Endothelial cell of umbilical vein (primary cell): ENCODE measurements at regions not wholly inside any gene's neighbourhood (a gene's known extent, or its start where the extent isn't known, plus 50 kb on each side); places are given as distances from the start of the nearest gene placed in this dataset.

Source experiments
- BruUV-seq: library from RNA; stranded (reverse); fragments of 400-500 nt; replicated peaks from 2 replicates; lab custom pipeline; 2021; lab: Mats Ljungman, UMichigan
- CTCF ChIA-PET: fragments of 300-600, 350-600 bp; sonication (Branson Sonifier 250); formaldehyde crosslinking; loops from one replicate; lab custom pipeline; 2021; ENCODE audit warnings: antibody characterized with exemption, inconsistent platforms; lab: Charles Lee
- POLR2A ChIA-PET: fragments of 300-600, 350-600 bp; sonication (Branson Sonifier 250); formaldehyde crosslinking; loops from one replicate; lab custom pipeline; 2021; ENCODE audit warnings: antibody characterized with exemption, inconsistent platforms; lab: Charles Lee
- DNase-seq: peaks from one replicate; pipeline ENCODE4 v3.0.0-alpha.2; 2011; ENCODE audit warnings: low read depth, low spot score
- FAIRE-seq: peaks from 2 replicates; lab custom pipeline; 2011; peaks lifted over from hg19 to GRCh38; lab: Jason Lieb, UNC
- H2AFZ ChIP-seq: 2 replicates; pipeline ENCODE4 v1.6.0; 2012; ENCODE audit warnings: low read depth, low read length, control low read depth, inconsistent platforms
- H3K27ac ChIP-seq: 2 replicates; pipeline ENCODE4 v1.5.1; 2011; ENCODE audit warnings: low read depth, mild to moderate bottlenecking, control low read depth, low read length, moderate library complexity; ENCODE audit not compliant: insufficient read depth
- H3K27me3 ChIP-seq, 2 experiments: 2 replicates each; pipeline versions ENCODE4 v1.6.0 to v1.6.1; 2011; ENCODE audit warnings: low read length in 2 of 2, mixed read lengths in 1 of 2; ENCODE audit not compliant: control insufficient read depth in 2 of 2, insufficient read depth in 2 of 2
- H3K36me3 ChIP-seq, 2 experiments: 2 replicates in 1 of 2; 3 replicates in 1 of 2; pipeline ENCODE4 v1.5.1; 2011; ENCODE audit warnings: low read length in 2 of 2, mild to moderate bottlenecking in 1 of 2, moderate library complexity in 1 of 2; ENCODE audit not compliant: control insufficient read depth in 2 of 2, insufficient read depth in 2 of 2; ENCODE audit errors: extremely low read depth in 1 of 2
- H3K4me1 ChIP-seq: 3 replicates; pipeline ENCODE4 v1.5.1; 2011; ENCODE audit warnings: mild to moderate bottlenecking, low read length; ENCODE audit not compliant: control insufficient read depth, insufficient read depth; ENCODE audit errors: extremely low read depth
- H3K4me2 ChIP-seq: 2 replicates; pipeline ENCODE4 v1.6.1; 2011; ENCODE audit warnings: low read length, control low read depth, mixed read lengths; ENCODE audit not compliant: insufficient read depth
- H3K4me3 ChIP-seq, 3 experiments: fragments of 200-600 bp in 1 of 3; sonication (generic), shearing (Covaris generic) in 1 of 3; replicated peaks in 1 of 3; 2 replicates each; pipeline ENCODE4 v1.5.1; 2011 to 2016; ENCODE audit warnings: control low read depth in 3 of 3, low read length in 3 of 3, mild to moderate bottlenecking in 2 of 3, inconsistent platforms in 1 of 3, low read depth in 1 of 3, moderate library complexity in 1 of 3; ENCODE audit not compliant: insufficient read depth in 1 of 3
- H3K79me2 ChIP-seq: 2 replicates; pipeline ENCODE4 v1.6.0; 2012; ENCODE audit warnings: low read length, inconsistent platforms; ENCODE audit not compliant: control insufficient read depth, insufficient read depth
- H3K9ac ChIP-seq: replicated peaks from 2 replicates; pipeline ENCODE3; 2011; ENCODE audit warnings: low read length, control low read depth; ENCODE audit not compliant: insufficient read depth; ENCODE audit errors: extremely low read depth
- H3K9me1 ChIP-seq: replicated peaks from 3 replicates; pipeline ENCODE4 v1.6.0; 2011; ENCODE audit warnings: mild to moderate bottlenecking, low read length; ENCODE audit not compliant: control insufficient read depth, insufficient read depth; ENCODE audit errors: extremely low read depth
- H3K9me3 ChIP-seq: replicated peaks from 2 replicates; pipeline ENCODE4 v1.5.1; 2012; ENCODE audit warnings: low read length, inconsistent platforms; ENCODE audit not compliant: control insufficient read depth, insufficient read depth
- H4K20me1 ChIP-seq: replicated peaks from 2 replicates; pipeline ENCODE3; 2011; ENCODE audit warnings: mild to moderate bottlenecking, low read length; ENCODE audit not compliant: control insufficient read depth, insufficient read depth; ENCODE audit errors: extremely low read depth
- EZH2 ChIP-seq: IDR thresholded peaks from 2 replicates; pipeline ENCODE4 v1.6.1; 2012; ENCODE audit warnings: borderline replicate concordance, low read depth, mild to moderate bottlenecking, moderate library complexity, low read length, inconsistent platforms; ENCODE audit not compliant: severe bottlenecking
- FOS ChIP-seq: IDR thresholded peaks from 2 replicates; pipeline ENCODE4 v1.6.1; 2011; ENCODE audit warnings: mild to moderate bottlenecking, low read length, moderate library complexity, borderline replicate concordance; ENCODE audit not compliant: insufficient read depth
- GATA2 ChIP-seq: IDR thresholded peaks from 2 replicates; pipeline ENCODE4 v1.7.0; 2011; ENCODE audit warnings: low read depth, mild to moderate bottlenecking, moderate library complexity, mixed read lengths, low read length; ENCODE audit not compliant: insufficient read length, insufficient read depth
- JUN ChIP-seq: IDR thresholded peaks from 2 replicates; pipeline ENCODE4 v1.6.1; 2011; ENCODE audit warnings: borderline replicate concordance, low read depth; ENCODE audit not compliant: insufficient read length, insufficient read depth
- MAX ChIP-seq: IDR thresholded peaks from 2 replicates; pipeline ENCODE4 v1.6.1; 2011; ENCODE audit not compliant: insufficient read depth, insufficient read length
- MYC ChIP-seq: IDR thresholded peaks from one replicate; pipeline ENCODE4 v1.6.1; 2011; ENCODE audit warnings: mild to moderate bottlenecking, low read depth, low read length
- POLR2A ChIP-seq: IDR thresholded peaks from 2 replicates; pipeline ENCODE4 v1.6.1; 2012; ENCODE audit warnings: low read depth, mild to moderate bottlenecking, control low read depth, low read length
- POLR2AphosphoS5 ChIP-seq: IDR thresholded peaks from 2 replicates; pipeline ENCODE4 v1.6.1; 2012; ENCODE audit warnings: low read depth, mild to moderate bottlenecking, control low read depth, low read length, moderate library complexity; ENCODE audit not compliant: insufficient read depth
- dilution Hi-C: fragments of 300-500 bp; cut with MboI; formaldehyde crosslinking; loops from one replicate; pipeline ENCODE4 v1.15.0; 2019; ENCODE audit warnings: low sequenced_read_pairs; ENCODE audit not compliant: extremely low pct_ligation_motif_present
- intact Hi-C: fragments of 100-400 bp; cut with micrococcal nuclease; formaldehyde crosslinking; loops from one replicate; pipeline ENCODE4 v1.10.0; 2022
- TF ChIP-seq, protein P1 (sequence below), 2 donors: IDR thresholded peaks; 1 replicate in 1 of 2; 2 replicates in 1 of 2; pipeline ENCODE4 v1.5.1; 2011; ENCODE audit warnings: low read length in 2 of 2, mild to moderate bottlenecking in 2 of 2, moderate library complexity in 2 of 2, control low read depth in 1 of 2, inconsistent platforms in 1 of 2, low read depth in 1 of 2; ENCODE audit not compliant: insufficient read depth in 1 of 2; ENCODE audit errors: extremely low read depth in 1 of 2

DNA sequence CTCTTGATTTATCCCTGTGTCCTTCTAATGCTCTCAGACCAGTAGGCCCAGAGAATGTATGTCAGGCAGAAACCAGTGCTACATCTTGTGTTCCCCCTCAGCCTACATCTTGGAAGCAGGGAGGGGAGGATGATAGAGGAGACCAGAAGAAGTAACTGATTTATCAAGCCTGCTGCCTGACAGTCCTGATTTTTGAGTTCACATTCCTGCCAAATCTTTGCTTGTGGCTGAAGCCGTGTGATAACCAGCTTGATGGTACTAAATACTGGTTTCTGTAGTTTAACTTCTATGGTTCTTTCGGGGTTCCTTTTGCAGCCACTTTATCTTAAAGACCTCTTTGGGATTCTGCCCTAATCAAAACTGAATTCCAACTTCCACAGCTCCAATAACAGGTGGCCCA lies 59.7 kb upstream of the WDR26 start:
- dilution Hi-C loops: no loop called here
- Histone ChIP-seq H3K79me2 (no peaks in the 10 kb centered on the region), H3K9me1 (no peaks in the 10 kb centered on the region), H3K27ac (no peak overlapping the region), H3K36me3 (no peaks in the 10 kb centered on the region), H3K4me2 (no peak overlapping the region), H4K20me1 (no peaks in the 10 kb centered on the region), H3K9me3 (no peaks in the 10 kb centered on the region), H3K9ac (no peak overlapping the region), H3K4me1 (peaks cover 23% of the 10 kb centered on the region), H2AFZ (no peak overlapping the region), H3K27me3 (no peaks in the 10 kb centered on the region), H3K4me3 (no peak overlapping the region)
- no peak for DNase-seq
- FAIRE-seq: no peak
- ChIA-PET POLR2A (no interaction called here), CTCF (no interaction called here)
- BruUV-seq: no TSS peak
- no peak for TF ChIP-seq GATA2
- no peak for TF ChIP-seq FOS
- TF ChIP-seq EZH2: no peak
- TF ChIP-seq MYC: no peak
- no peak for TF ChIP-seq POLR2AphosphoS5
- TF ChIP-seq JUN: no peak
- TF ChIP-seq POLR2A: no peak
- TF ChIP-seq, protein P1, sequence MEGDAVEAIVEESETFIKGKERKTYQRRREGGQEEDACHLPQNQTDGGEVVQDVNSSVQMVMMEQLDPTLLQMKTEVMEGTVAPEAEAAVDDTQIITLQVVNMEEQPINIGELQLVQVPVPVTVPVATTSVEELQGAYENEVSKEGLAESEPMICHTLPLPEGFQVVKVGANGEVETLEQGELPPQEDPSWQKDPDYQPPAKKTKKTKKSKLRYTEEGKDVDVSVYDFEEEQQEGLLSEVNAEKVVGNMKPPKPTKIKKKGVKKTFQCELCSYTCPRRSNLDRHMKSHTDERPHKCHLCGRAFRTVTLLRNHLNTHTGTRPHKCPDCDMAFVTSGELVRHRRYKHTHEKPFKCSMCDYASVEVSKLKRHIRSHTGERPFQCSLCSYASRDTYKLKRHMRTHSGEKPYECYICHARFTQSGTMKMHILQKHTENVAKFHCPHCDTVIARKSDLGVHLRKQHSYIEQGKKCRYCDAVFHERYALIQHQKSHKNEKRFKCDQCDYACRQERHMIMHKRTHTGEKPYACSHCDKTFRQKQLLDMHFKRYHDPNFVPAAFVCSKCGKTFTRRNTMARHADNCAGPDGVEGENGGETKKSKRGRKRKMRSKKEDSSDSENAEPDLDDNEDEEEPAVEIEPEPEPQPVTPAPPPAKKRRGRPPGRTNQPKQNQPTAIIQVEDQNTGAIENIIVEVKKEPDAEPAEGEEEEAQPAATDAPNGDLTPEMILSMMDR (IDR thresholded peaks at IDR 0.05; ENCODE audit: extremely low read depth in 1 of 2, insufficient read depth in 1 of 2, low read depth in 1 of 2, low read length in 2 of 2): no peak
- no peak for TF ChIP-seq MAX
- intact Hi-C loops: loop anchor here (5.0 kb wide), 1 partner anchor 1502 kb away; no protein-coding TSS in a partner anchor
